C4-2B (cell line): ENCODE measurements at regions not wholly inside any gene's neighbourhood (a gene's known extent, or its start where the extent isn't known, plus 50 kb on each side); places are given as distances from the start of the nearest gene placed in this dataset.
"Not testable (repeated sequence)": the region's sequence is repeated elsewhere in the genome, so short reads cannot be mapped to it uniquely, and the experiment has no call there.

Experiments
- CTCF ChIP-seq: fragments of 450-650 bp; conservative IDR thresholded peaks from 2 replicates; pipeline ENCODE4 v1.5.1; 2017; ENCODE audit warnings: mild to moderate bottlenecking
- ZFX ChIP-seq: fragments of 450-650 bp; IDR thresholded peaks from 2 replicates; pipeline ENCODE4 v1.6.1; 2017

GRCh38 chr2:184198791-184199190 lies 399.5 kb upstream of the ZNF804A start:
- not testable (repeated sequence) for TF ChIP-seq CTCF, ZFX
